ENCODE measurements at regions not wholly inside any gene's neighbourhood (a gene's known extent, or its start where the extent isn't known, plus 50 kb on each side); places are given as distances from the start of the nearest gene placed in this dataset.

DNA sequence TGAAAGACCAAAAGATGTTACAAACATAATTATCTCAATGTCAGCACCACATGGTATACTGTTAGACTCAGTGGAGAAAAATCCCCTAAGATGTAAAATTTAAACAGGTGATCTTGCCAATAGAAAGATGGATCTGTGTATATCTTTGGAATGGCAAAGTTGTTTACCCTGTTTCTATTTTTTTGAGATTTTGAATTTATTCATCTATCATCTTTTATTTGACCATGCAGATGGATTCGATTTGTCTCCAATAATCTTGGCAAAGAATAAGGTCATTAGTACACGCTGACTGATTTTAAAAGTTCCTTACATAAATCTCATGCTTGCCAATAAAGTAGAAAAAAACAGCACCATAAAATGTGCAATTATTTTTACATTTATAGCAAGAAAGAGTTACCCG, 459.3 kb downstream of the MBD2 start:
- WGBS, 5 donors: 81 to 93% (median 86%) methylated on average over 3 of the region's 3 CpGs
- Histone ChIP-seq H3K9me3 (peaks cover 0 to 30% (median 22%) of the 10 kb centered on the region in 8 donors), H3K4me3 (no peak overlapping the region), H3K36me3 (no peaks in the 10 kb centered on the region), H3K27me3 (replicated peaks in 1 of 7) (no peaks in the 10 kb centered on the region), H3K27ac (no peak overlapping the region), H3K4me1 (no peaks in the 10 kb centered on the region)
- TF ChIP-seq POLR2AphosphoS5 (IDR thresholded peaks at IDR 0.05): no peak
- no peak for TF ChIP-seq POLR2A (IDR thresholded peaks at IDR 0.05)
- TF ChIP-seq, protein P1, sequence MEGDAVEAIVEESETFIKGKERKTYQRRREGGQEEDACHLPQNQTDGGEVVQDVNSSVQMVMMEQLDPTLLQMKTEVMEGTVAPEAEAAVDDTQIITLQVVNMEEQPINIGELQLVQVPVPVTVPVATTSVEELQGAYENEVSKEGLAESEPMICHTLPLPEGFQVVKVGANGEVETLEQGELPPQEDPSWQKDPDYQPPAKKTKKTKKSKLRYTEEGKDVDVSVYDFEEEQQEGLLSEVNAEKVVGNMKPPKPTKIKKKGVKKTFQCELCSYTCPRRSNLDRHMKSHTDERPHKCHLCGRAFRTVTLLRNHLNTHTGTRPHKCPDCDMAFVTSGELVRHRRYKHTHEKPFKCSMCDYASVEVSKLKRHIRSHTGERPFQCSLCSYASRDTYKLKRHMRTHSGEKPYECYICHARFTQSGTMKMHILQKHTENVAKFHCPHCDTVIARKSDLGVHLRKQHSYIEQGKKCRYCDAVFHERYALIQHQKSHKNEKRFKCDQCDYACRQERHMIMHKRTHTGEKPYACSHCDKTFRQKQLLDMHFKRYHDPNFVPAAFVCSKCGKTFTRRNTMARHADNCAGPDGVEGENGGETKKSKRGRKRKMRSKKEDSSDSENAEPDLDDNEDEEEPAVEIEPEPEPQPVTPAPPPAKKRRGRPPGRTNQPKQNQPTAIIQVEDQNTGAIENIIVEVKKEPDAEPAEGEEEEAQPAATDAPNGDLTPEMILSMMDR (IDR thresholded peaks at IDR 0.05 in 8 of 11, conservative IDR thresholded peaks at IDR 0.05 in 3 of 11): no peak
- DNase-seq: no peak
- intact Hi-C loops (cut with DNase I; ENCODE audit: low total_unique reads): no loop called here

DNA sequence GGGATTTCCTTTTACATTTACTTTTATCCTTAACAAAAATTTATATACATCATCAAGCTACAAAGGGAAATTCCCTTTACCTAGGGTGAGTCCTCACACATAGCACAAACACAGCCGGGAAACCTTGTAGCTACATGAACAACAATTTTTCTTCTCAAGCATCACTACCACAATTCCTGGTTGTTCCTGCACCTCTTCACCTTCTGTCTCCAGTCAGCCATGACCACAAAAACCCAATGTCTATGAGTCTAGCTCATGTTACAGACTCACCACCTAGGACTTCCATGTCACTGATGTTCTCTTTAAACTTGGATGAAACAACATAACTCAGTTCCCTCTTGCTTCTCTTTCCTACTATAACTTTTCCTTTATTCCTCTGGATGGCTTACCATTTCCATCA, 460.4 kb downstream of the MBD2 start:
- intact Hi-C loops (cut with DNase I; ENCODE audit: low total_unique reads): no loop called here
- H3K4me1 ChIP-seq: no peaks in the 10 kb centered on the region
- H3K27me3 ChIP-seq (replicated peaks in 1 of 7): no peaks in the 10 kb centered on the region
- TF ChIP-seq POLR2AphosphoS5 (IDR thresholded peaks at IDR 0.05) (no peak), POLR2A (IDR thresholded peaks at IDR 0.05) (no peak)
- TF ChIP-seq, protein P1 (IDR thresholded peaks at IDR 0.05 in 8 of 11, conservative IDR thresholded peaks at IDR 0.05 in 3 of 11): no peak
- no peaks in the 10 kb centered on the region for H3K36me3 ChIP-seq
- H3K27ac ChIP-seq: no peak overlapping the region
- peaks cover 0 to 30% (median 22%) of the 10 kb centered on the region in 8 donors for H3K9me3 ChIP-seq
- DNase-seq: no peak
- 90 to 99% (median 94%) methylated on average over 1 of the region's 1 CpG for WGBS, 5 donors
- H3K4me3 ChIP-seq: no peak overlapping the region

DNA sequence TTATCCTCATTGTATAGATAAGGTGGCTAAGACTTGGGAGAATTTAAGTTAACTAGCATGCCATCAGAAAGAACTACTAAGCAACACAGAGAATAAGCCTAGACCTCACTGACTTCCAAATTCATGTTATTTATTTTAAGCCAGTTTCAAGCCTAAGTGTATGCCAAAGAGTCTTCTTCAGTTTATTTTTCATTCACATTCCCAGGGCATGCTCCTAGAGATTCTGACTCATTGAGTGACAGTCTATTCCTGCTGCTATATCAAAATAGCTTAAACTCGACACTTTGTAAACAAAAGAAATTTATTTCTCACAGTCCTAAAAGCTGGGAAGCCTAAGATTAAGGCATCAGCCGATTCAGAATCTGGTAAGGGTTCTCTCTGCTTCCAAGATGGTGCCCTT, 467.1 kb downstream of the MBD2 start:
- intact Hi-C loops (cut with DNase I; ENCODE audit: low total_unique reads): no loop called here
- H3K27me3 ChIP-seq (replicated peaks in 1 of 7): no peaks in the 10 kb centered on the region
- H3K27ac ChIP-seq: no peak overlapping the region
- peaks cover 0 to 8% (median 0%) of the 10 kb centered on the region in 8 donors for H3K9me3 ChIP-seq
- 46 to 73% (median 56%) methylated on average over 2 of the region's 2 CpGs for WGBS, 5 donors
- TF ChIP-seq POLR2AphosphoS5 (IDR thresholded peaks at IDR 0.05) (no peak), POLR2A (IDR thresholded peaks at IDR 0.05) (no peak)
- TF ChIP-seq, protein P1 (IDR thresholded peaks at IDR 0.05 in 8 of 11, conservative IDR thresholded peaks at IDR 0.05 in 3 of 11): no peak
- H3K4me1 ChIP-seq: no peaks in the 10 kb centered on the region
- H3K36me3 ChIP-seq: no peaks in the 10 kb centered on the region
- DNase-seq: no peak
- no peak overlapping the region for H3K4me3 ChIP-seq

DNA sequence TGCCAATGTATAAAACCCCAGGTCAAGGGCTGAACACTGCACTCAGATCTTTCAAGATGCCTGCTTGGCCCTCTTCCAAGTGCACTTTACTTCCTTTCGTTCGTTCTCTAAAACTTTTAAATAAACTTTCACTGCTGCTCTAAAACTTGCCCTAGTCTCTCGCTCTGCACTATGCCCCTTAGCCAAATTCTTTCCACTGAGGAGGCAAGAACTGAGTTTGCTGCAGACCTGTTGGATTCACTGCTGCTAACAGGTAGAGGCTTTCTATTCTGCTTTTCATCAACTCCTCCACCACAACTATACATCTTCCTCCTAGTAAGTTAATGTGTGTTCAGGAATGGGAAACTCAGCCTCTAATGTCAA, 467.9 kb downstream of the MBD2 start:
- intact Hi-C loops (cut with DNase I; ENCODE audit: low total_unique reads): no loop called here
- no peaks in the 10 kb centered on the region for H3K36me3 ChIP-seq
- no peak for DNase-seq
- 61 to 89% (median 68%) methylated on average over 3 of the region's 3 CpGs for WGBS, 5 donors
- H3K27ac ChIP-seq: no peak overlapping the region
- H3K27me3 ChIP-seq (replicated peaks in 1 of 7): no peaks in the 10 kb centered on the region
- TF ChIP-seq POLR2AphosphoS5 (IDR thresholded peaks at IDR 0.05) (no peak), POLR2A (IDR thresholded peaks at IDR 0.05) (no peak)
- TF ChIP-seq, protein P1 (IDR thresholded peaks at IDR 0.05 in 8 of 11, conservative IDR thresholded peaks at IDR 0.05 in 3 of 11): no peak
- H3K4me1 ChIP-seq: no peaks in the 10 kb centered on the region
- H3K9me3 ChIP-seq: peaks cover 0 to 8% (median 0%) of the 10 kb centered on the region in 8 donors
- no peak overlapping the region for H3K4me3 ChIP-seq

Measured in spleen (tissue), 11 donors.